ENCODE measurements at regions not wholly inside any gene's neighbourhood (a gene's known extent, or its start where the extent isn't known, plus 50 kb on each side); places are given as distances from the start of the nearest gene placed in this dataset.

DNA sequence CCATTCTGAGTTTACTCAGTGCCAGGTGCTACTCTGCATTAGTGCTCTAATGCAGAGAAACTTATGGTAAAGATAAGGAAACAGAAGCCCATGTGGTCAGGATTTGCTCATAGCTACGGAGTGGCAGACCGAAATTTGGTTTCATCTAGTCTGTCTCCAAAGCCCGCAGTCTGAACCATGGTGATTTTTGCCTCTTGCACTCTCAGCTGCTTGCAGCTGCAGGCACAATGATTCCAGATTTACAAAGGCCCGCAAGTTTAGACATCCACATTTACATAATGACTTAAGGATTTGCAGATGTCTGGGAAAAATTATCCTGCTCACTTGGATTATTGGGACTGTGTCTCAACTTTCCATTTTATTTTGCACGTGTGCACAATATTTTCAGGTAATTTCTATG is 161.3 kb upstream of the KCNJ6 start:
- DNase-seq: no peak
- Histone ChIP-seq H3K9me3 (no peaks in the 10 kb centered on the region), H3K27ac (no peak overlapping the region), H3K36me3 (no peaks in the 10 kb centered on the region), H3K4me3 (no peak overlapping the region), H3K4me1 (no peaks in the 10 kb centered on the region), H3K27me3 (no peaks in the 10 kb centered on the region)
- intact Hi-C loops (cut with DNase I; ENCODE audit: low total_unique reads): no loop called here
- TF ChIP-seq, protein P1, sequence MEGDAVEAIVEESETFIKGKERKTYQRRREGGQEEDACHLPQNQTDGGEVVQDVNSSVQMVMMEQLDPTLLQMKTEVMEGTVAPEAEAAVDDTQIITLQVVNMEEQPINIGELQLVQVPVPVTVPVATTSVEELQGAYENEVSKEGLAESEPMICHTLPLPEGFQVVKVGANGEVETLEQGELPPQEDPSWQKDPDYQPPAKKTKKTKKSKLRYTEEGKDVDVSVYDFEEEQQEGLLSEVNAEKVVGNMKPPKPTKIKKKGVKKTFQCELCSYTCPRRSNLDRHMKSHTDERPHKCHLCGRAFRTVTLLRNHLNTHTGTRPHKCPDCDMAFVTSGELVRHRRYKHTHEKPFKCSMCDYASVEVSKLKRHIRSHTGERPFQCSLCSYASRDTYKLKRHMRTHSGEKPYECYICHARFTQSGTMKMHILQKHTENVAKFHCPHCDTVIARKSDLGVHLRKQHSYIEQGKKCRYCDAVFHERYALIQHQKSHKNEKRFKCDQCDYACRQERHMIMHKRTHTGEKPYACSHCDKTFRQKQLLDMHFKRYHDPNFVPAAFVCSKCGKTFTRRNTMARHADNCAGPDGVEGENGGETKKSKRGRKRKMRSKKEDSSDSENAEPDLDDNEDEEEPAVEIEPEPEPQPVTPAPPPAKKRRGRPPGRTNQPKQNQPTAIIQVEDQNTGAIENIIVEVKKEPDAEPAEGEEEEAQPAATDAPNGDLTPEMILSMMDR (IDR thresholded peaks at IDR 0.05 in 4 of 5, conservative IDR thresholded peaks at IDR 0.05 in 1 of 5): no peak
- no peak for TF ChIP-seq POLR2A (IDR thresholded peaks at IDR 0.05)
- in situ Hi-C loops (cut with MboI; ENCODE audit: low sequenced_read_pairs in 4 of 4): no loop called here
- ATAC-seq: no peak

DNA sequence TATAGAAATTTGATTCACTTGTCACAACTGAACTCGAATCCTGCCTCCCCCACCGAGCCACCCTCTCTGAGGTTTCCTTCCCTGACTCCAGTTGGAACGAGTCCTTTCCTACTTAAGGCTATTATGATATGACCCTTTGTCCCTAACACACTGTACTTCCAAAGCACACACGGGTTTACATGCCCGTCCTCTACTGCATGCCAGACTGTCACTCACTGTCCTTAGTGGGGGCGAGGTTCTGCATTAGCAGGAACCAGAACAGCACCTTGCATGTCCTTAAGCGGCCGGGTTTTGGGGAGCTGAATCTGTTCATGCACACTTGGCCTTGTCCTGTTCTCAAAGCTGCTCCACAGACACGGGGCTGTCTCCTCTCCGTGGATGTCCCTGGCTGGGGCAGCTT is 164.6 kb upstream of the KCNJ6 start:
- H3K4me3 ChIP-seq: no peak overlapping the region
- H3K27me3 ChIP-seq: no peaks in the 10 kb centered on the region
- no peak for DNase-seq
- H3K36me3 ChIP-seq: no peaks in the 10 kb centered on the region
- intact Hi-C loops (cut with DNase I; ENCODE audit: low total_unique reads): no loop called here
- ATAC-seq: no peak
- in situ Hi-C loops (cut with MboI; ENCODE audit: low sequenced_read_pairs in 4 of 4): no loop called here
- TF ChIP-seq, protein P1 (IDR thresholded peaks at IDR 0.05 in 4 of 5, conservative IDR thresholded peaks at IDR 0.05 in 1 of 5): no peak
- TF ChIP-seq POLR2A (IDR thresholded peaks at IDR 0.05): no peak
- no peaks in the 10 kb centered on the region for H3K4me1 ChIP-seq
- no peaks in the 10 kb centered on the region for H3K9me3 ChIP-seq
- no peak overlapping the region for H3K27ac ChIP-seq

- in situ Hi-C loops (cut with MboI; ENCODE audit: low sequenced_read_pairs in 4 of 4): no loop called here
- Histone ChIP-seq H3K27me3 (no peaks in the 10 kb centered on the region), H3K4me3 (no peak overlapping the region), H3K9me3 (no peaks in the 10 kb centered on the region), H3K27ac (no peak overlapping the region), H3K4me1 (no peaks in the 10 kb centered on the region), H3K36me3 (no peaks in the 10 kb centered on the region)
- no peak for DNase-seq
- TF ChIP-seq POLR2A (IDR thresholded peaks at IDR 0.05): no peak
- TF ChIP-seq, protein P1 (IDR thresholded peaks at IDR 0.05 in 4 of 5, conservative IDR thresholded peaks at IDR 0.05 in 1 of 5): no peak
- ATAC-seq: no peak
- intact Hi-C loops (cut with DNase I; ENCODE audit: low total_unique reads): no loop called here
Measured at GRCh38 chr21:38081708-38082107, 165.5 kb upstream of the KCNJ6 start.

DNA sequence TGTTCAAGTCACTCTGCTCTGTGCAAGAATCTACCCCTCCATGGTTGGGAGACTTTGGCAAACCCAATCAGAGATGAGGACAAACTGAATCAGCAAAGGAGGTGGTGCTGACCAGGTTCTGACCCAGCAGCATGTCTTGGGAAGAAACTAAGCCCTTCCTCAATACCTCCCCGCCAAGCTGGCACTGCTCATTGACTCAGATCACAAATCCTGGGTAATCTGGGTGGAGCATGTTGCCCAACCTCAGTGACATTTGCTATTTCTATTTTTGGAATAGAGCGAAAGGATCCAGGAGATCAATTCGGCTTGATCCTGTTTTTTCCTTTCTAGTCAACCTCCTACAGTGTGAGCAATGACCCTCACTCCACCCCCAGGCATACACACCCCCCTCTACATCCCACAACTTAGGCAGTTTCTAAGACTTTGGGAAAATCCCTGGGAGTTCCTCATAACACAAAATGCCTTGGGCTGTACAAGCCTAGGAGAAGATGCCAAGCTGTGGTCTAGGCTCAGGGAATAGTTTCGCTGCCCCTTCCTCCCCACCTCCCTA is 166.8 kb upstream of the KCNJ6 start:
- ATAC-seq (peak in 1 of 2 donors; percentile 53), DNase-seq (peak in 1 of 2 donors; percentile 17)
- H3K36me3 ChIP-seq: no peaks in the 10 kb centered on the region
- no peak overlapping the region for H3K4me3 ChIP-seq
- no peak overlapping the region for H3K27ac ChIP-seq
- H3K27me3 ChIP-seq: no peaks in the 10 kb centered on the region
- no peak for TF ChIP-seq POLR2A (IDR thresholded peaks at IDR 0.05)
- TF ChIP-seq, protein P1 (IDR thresholded peaks at IDR 0.05 in 4 of 5, conservative IDR thresholded peaks at IDR 0.05 in 1 of 5): no peak
- in situ Hi-C loops (cut with MboI; ENCODE audit: low sequenced_read_pairs in 4 of 4) (no loop called here), intact Hi-C loops (cut with DNase I; ENCODE audit: low total_unique reads) (no loop called here)
- H3K9me3 ChIP-seq: no peaks in the 10 kb centered on the region
- H3K4me1 ChIP-seq: no peaks in the 10 kb centered on the region

DNA sequence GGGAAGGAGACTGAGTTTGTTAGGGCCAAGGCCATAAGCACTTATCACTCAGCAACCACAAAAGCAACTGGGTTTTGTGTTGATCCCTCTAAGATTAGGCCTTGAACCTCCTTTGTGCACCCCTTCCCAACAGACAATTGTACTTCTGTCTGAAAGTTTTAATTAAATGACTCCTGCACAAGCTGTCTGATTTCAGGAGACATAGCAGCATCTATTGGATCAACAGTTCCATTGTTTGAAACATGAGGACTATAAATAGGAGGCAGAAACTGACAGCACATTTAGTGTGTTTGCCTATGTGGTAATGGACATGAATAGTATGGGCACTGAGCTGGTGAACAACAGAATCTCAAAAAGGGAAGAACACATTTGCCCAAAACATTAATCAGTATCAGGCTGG is 167.3 kb upstream of the KCNJ6 start:
- H3K9me3 ChIP-seq: no peaks in the 10 kb centered on the region
- intact Hi-C loops (cut with DNase I; ENCODE audit: low total_unique reads): no loop called here
- DNase-seq (no peak), ATAC-seq (no peak)
- H3K27me3 ChIP-seq: no peaks in the 10 kb centered on the region
- TF ChIP-seq POLR2A (IDR thresholded peaks at IDR 0.05): no peak
- no peak overlapping the region for H3K4me3 ChIP-seq
- no peaks in the 10 kb centered on the region for H3K36me3 ChIP-seq
- H3K27ac ChIP-seq: peak overlapping the region in 1 of 4 donors; percentile 31
- in situ Hi-C loops (cut with MboI; ENCODE audit: low sequenced_read_pairs in 4 of 4): no loop called here
- H3K4me1 ChIP-seq: no peaks in the 10 kb centered on the region

All from gastrocnemius medialis (tissue), 4 donors.